Neural cell (in vitro differentiated cells): ENCODE measurements at regions not wholly inside any gene's neighbourhood (a gene's known extent, or its start where the extent isn't known, plus 50 kb on each side); places are given as distances from the start of the nearest gene placed in this dataset.

Experiments used
- EP300 ChIP-seq: fragments of 450-650 bp; conservative IDR thresholded peaks from 2 replicates; pipeline ENCODE4 v1.6.1; 2014; ENCODE audit warnings: antibody characterized with exemption, mild to moderate bottlenecking, moderate library complexity; ENCODE audit not compliant: poor library complexity, severe bottlenecking
- EZH2 ChIP-seq: fragments of 200-600, 300-800 bp; shearing (Covaris generic), sonication (generic); IDR thresholded peaks from 2 replicates; pipeline ENCODE4 v1.6.1; 2014; ENCODE audit warnings: antibody characterized with exemption, low read length, borderline replicate concordance, mild to moderate bottlenecking; ENCODE audit not compliant: insufficient read depth, poor library complexity, severe bottlenecking
- MXI1 ChIP-seq: fragments of 450-650 bp; conservative IDR thresholded peaks from 2 replicates; pipeline ENCODE4 v1.6.1; 2014; ENCODE audit warnings: antibody characterized with exemption, mild to moderate bottlenecking; ENCODE audit not compliant: poor library complexity, severe bottlenecking
- POLR2AphosphoS5 ChIP-seq: IDR thresholded peaks from 2 replicates; pipeline ENCODE4 v1.6.1; 2012
- RAD21 ChIP-seq: fragments of 450-650 bp; conservative IDR thresholded peaks from 2 replicates; pipeline ENCODE4 v1.6.1; 2014; ENCODE audit warnings: antibody characterized with exemption, mild to moderate bottlenecking, moderate library complexity
- TAF1 ChIP-seq: IDR thresholded peaks from 2 replicates; pipeline ENCODE4 v1.6.1; 2012; ENCODE audit warnings: low read depth
- TF ChIP-seq, protein P1 (sequence below): fragments of 450-650 bp; IDR thresholded peaks from 2 replicates; pipeline ENCODE4 v1.5.1; 2014; ENCODE audit warnings: antibody characterized with exemption, mild to moderate bottlenecking, moderate library complexity; ENCODE audit not compliant: poor library complexity, severe bottlenecking
- TF ChIP-seq, protein P2 (sequence below): IDR thresholded peaks from 2 replicates; pipeline ENCODE4 v1.6.1; 2012; ENCODE audit warnings: borderline replicate concordance

DNA sequence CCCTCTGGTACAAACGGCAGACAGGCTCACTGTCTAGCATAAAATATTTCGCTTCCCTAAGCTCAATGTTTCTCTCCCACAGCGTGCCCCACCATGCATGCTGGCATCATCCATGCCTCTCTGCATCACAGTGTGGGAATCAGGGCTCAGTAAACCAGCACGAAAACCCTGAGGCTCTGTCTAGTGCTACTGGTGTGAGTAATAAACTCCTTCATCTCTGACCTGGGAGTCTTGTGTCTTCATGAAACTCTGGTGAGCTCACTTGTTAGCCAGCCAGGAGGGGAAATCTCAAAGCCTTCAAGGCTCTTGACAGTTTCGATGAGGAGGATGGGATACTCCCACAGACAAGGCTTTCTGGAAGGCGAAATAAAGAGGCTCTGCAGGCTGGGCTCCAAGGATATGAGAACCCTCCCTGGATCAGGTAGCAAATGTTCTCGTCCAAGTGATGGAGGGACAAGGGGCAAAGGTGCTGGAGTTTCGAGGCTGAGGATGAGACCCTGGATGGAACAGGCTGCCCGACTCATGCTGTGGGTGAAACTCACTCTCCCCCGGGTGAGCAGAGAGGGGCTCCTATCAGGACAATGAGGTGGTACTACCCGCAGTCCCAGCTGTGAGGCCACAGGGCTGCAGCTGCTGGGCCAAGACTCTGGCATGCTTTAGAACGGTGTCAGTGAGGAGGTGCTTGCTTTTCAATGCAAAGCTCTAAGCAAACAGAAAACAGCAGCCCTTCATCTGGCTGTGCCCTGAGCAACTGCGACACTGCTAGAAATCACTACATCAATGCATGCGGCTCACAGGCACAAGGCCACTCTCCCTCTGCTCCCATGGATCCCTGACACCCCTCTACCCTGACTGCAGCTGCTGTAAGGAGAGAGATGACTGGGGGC is 69.3 kb downstream of the SHANK2 start:
- TF ChIP-seq RAD21 (no peak), TAF1 (no peak), EZH2 (no peak), POLR2AphosphoS5 (no peak), EP300 (no peak), MXI1 (no peak)
- TF ChIP-seq, protein P1, sequence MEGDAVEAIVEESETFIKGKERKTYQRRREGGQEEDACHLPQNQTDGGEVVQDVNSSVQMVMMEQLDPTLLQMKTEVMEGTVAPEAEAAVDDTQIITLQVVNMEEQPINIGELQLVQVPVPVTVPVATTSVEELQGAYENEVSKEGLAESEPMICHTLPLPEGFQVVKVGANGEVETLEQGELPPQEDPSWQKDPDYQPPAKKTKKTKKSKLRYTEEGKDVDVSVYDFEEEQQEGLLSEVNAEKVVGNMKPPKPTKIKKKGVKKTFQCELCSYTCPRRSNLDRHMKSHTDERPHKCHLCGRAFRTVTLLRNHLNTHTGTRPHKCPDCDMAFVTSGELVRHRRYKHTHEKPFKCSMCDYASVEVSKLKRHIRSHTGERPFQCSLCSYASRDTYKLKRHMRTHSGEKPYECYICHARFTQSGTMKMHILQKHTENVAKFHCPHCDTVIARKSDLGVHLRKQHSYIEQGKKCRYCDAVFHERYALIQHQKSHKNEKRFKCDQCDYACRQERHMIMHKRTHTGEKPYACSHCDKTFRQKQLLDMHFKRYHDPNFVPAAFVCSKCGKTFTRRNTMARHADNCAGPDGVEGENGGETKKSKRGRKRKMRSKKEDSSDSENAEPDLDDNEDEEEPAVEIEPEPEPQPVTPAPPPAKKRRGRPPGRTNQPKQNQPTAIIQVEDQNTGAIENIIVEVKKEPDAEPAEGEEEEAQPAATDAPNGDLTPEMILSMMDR: no peak
- TF ChIP-seq, protein P2, sequence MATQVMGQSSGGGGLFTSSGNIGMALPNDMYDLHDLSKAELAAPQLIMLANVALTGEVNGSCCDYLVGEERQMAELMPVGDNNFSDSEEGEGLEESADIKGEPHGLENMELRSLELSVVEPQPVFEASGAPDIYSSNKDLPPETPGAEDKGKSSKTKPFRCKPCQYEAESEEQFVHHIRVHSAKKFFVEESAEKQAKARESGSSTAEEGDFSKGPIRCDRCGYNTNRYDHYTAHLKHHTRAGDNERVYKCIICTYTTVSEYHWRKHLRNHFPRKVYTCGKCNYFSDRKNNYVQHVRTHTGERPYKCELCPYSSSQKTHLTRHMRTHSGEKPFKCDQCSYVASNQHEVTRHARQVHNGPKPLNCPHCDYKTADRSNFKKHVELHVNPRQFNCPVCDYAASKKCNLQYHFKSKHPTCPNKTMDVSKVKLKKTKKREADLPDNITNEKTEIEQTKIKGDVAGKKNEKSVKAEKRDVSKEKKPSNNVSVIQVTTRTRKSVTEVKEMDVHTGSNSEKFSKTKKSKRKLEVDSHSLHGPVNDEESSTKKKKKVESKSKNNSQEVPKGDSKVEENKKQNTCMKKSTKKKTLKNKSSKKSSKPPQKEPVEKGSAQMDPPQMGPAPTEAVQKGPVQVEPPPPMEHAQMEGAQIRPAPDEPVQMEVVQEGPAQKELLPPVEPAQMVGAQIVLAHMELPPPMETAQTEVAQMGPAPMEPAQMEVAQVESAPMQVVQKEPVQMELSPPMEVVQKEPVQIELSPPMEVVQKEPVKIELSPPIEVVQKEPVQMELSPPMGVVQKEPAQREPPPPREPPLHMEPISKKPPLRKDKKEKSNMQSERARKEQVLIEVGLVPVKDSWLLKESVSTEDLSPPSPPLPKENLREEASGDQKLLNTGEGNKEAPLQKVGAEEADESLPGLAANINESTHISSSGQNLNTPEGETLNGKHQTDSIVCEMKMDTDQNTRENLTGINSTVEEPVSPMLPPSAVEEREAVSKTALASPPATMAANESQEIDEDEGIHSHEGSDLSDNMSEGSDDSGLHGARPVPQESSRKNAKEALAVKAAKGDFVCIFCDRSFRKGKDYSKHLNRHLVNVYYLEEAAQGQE: no peak
